ENCODE measurements at regions not wholly inside any gene's neighbourhood (a gene's known extent, or its start where the extent isn't known, plus 50 kb on each side); places are given as distances from the start of the nearest gene placed in this dataset.

DNA sequence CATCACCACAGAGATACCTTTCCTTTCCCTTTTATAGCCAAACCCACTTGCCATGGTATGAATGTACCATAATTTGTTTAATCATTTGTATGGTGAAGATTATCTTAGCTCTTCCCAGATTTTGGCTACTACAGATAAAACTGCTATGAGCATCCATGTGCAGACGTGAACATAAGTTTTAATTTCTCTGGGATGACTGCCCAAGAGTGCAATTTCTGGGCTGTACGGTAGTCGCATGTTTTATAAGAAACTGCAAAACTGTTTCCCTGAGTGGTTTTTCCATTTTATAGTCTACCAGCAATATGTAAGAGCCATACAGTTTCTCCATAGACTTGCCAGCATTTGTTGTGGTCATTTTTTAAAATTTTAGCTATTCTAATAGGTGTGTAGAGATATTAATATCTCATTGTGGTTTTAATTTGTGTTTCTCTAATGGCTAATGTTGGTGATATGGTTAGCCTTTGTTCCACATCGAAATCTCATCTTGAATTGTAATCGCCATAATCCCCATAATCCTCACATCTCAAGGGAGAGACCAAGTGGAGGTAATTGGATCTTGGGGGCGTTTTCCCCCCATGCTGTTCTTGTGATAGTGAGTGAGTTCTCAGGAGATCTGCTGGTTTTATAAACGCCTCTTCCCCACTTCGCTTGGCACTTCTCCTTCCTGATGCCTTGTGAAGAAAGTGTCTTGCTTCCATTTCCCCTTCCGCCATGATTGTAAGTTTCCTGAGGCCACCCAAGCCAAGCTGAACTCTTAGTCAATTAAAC lies 628.5 kb upstream of the KLHL29 start:
- Histone ChIP-seq H3K9me3 (no peaks in the 10 kb centered on the region), H3K36me3 (ENCODE audit: control insufficient read depth, insufficient read depth, low read length) (no peaks in the 10 kb centered on the region), H3K27me3 (replicated peaks; ENCODE audit: control insufficient read depth, insufficient read depth, low read length) (no peaks in the 10 kb centered on the region), H3K4me1 (no peaks in the 10 kb centered on the region), H3K4me3 (ENCODE audit: low read depth, low read length) (no peak overlapping the region)
- no peak overlapping the region for H3K4me3 Mint-ChIP-seq (ENCODE audit: unreplicated experiment)
- no peaks in the 10 kb centered on the region for H3K9me3 Mint-ChIP-seq (ENCODE audit: unreplicated experiment)
- H3K36me3 Mint-ChIP-seq (ENCODE audit: insufficient read depth, unreplicated experiment), result no peaks in the 10 kb centered on the region
- intact Hi-C loops (cut with micrococcal nuclease; ENCODE audit: unreplicated experiment), result no loop called here
- CTCF ChIA-PET, result no interaction called here
- H3K27ac Mint-ChIP-seq (ENCODE audit: unreplicated experiment), result no peak overlapping the region
- POLR2A ChIA-PET, result no interaction called here
- H3K27me3 Mint-ChIP-seq (ENCODE audit: insufficient read depth, unreplicated experiment), result peaks cover 2% of the 10 kb centered on the region
- no peak for TF ChIP-seq CTCF (IDR thresholded peaks at IDR 0.05; ENCODE audit: insufficient read depth in 1 of 2, low read depth in 1 of 2, low read length in 1 of 2, severe bottlenecking in 1 of 2, unreplicated experiment in 1 of 2)
- DNase-seq, result no peak
- H3K4me1 Mint-ChIP-seq (ENCODE audit: low read depth, unreplicated experiment), result no peaks in the 10 kb centered on the region
- no TSS peak for BruUV-seq (replicated peaks)

GRCh38 chr2:22769497-22769896 lies 615.5 kb upstream of the KLHL29 start:
- POLR2A ChIA-PET, result no interaction called here
- Histone ChIP-seq H3K9me3 (no peaks in the 10 kb centered on the region), H3K4me1 (no peaks in the 10 kb centered on the region), H3K36me3 (ENCODE audit: control insufficient read depth, insufficient read depth, low read length) (no peaks in the 10 kb centered on the region), H3K4me3 (ENCODE audit: low read depth, low read length) (no peak overlapping the region), H3K27me3 (replicated peaks; ENCODE audit: control insufficient read depth, insufficient read depth, low read length) (no peaks in the 10 kb centered on the region)
- TF ChIP-seq CTCF (IDR thresholded peaks at IDR 0.05; ENCODE audit: insufficient read depth in 1 of 2, low read depth in 1 of 2, low read length in 1 of 2, severe bottlenecking in 1 of 2, unreplicated experiment in 1 of 2), result no peak
- DNase-seq, result no peak
- H3K27ac Mint-ChIP-seq (ENCODE audit: unreplicated experiment), result no peak overlapping the region
- no peak overlapping the region for H3K4me3 Mint-ChIP-seq (ENCODE audit: unreplicated experiment)
- H3K27me3 Mint-ChIP-seq (ENCODE audit: insufficient read depth, unreplicated experiment), result peaks cover 9% of the 10 kb centered on the region
- no peaks in the 10 kb centered on the region for H3K36me3 Mint-ChIP-seq (ENCODE audit: insufficient read depth, unreplicated experiment)
- H3K9me3 Mint-ChIP-seq (ENCODE audit: unreplicated experiment), result peaks cover 9% of the 10 kb centered on the region
- BruUV-seq (replicated peaks), result no TSS peak
- intact Hi-C loops (cut with micrococcal nuclease; ENCODE audit: unreplicated experiment), result no loop called here
- CTCF ChIA-PET, result no interaction called here
- H3K4me1 Mint-ChIP-seq (ENCODE audit: low read depth, unreplicated experiment), result peaks cover 7% of the 10 kb centered on the region

- Histone ChIP-seq H3K9me3 (no peaks in the 10 kb centered on the region), H3K36me3 (ENCODE audit: control insufficient read depth, insufficient read depth, low read length) (no peaks in the 10 kb centered on the region), H3K4me1 (no peaks in the 10 kb centered on the region), H3K27me3 (replicated peaks; ENCODE audit: control insufficient read depth, insufficient read depth, low read length) (no peaks in the 10 kb centered on the region), H3K4me3 (ENCODE audit: low read depth, low read length) (no peak overlapping the region)
- H3K27ac Mint-ChIP-seq (ENCODE audit: unreplicated experiment), result no peak overlapping the region
- H3K27me3 Mint-ChIP-seq (ENCODE audit: insufficient read depth, unreplicated experiment), result peaks cover 2% of the 10 kb centered on the region
- TF ChIP-seq CTCF (IDR thresholded peaks at IDR 0.05; ENCODE audit: insufficient read depth in 1 of 2, low read depth in 1 of 2, low read length in 1 of 2, severe bottlenecking in 1 of 2, unreplicated experiment in 1 of 2), result no peak
- POLR2A ChIA-PET, result no interaction called here
- H3K36me3 Mint-ChIP-seq (ENCODE audit: insufficient read depth, unreplicated experiment), result no peaks in the 10 kb centered on the region
- no peak for DNase-seq
- no TSS peak for BruUV-seq (replicated peaks)
- H3K4me1 Mint-ChIP-seq (ENCODE audit: low read depth, unreplicated experiment), result no peaks in the 10 kb centered on the region
- intact Hi-C loops (cut with micrococcal nuclease; ENCODE audit: unreplicated experiment), result no loop called here
- CTCF ChIA-PET, result no interaction called here
- H3K9me3 Mint-ChIP-seq (ENCODE audit: unreplicated experiment), result no peaks in the 10 kb centered on the region
- H3K4me3 Mint-ChIP-seq (ENCODE audit: unreplicated experiment), result no peak overlapping the region
Observed at GRCh38 chr2:22784566-22784965, 600.4 kb upstream of the KLHL29 start.

Measured in Caco-2 (cell line).